ENCODE measurements at regions not wholly inside any gene's neighbourhood (a gene's known extent, or its start where the extent isn't known, plus 50 kb on each side); places are given as distances from the start of the nearest gene placed in this dataset.
"Not testable (repeated sequence)": the region's sequence is repeated elsewhere in the genome, so short reads cannot be mapped to it uniquely, and the experiment has no call there.

DNA sequence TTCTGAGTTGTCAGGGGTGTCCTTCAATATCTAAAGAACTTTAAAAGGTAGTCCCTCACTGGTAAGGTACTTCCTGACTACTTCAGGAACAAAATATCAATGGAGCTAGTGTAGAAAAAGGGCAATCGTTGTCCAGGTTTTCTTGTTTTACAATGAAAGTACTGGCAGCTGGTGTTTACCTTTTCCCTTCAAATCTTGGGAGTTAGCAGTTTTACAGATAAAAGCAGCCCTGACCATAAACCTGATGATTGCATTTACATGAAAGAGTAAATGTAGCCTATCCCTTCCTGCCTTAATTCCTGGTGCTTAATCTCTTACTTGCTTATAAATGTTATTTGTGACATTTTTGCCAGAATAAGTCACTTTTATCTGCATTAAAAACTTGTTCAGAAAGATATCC, 559.9 kb upstream of the ARPP21 start:
- intact Hi-C loops (cut with micrococcal nuclease): no loop called here
- Mint-ChIP-seq H3K36me3 (no peaks in the 10 kb centered on the region), H3K4me1 (ENCODE audit: low read depth) (no peaks in the 10 kb centered on the region), H3K27me3 (no peaks in the 10 kb centered on the region), H3K4me3 (no peak overlapping the region), H3K9me3 (no peaks in the 10 kb centered on the region), H3K27ac (no peak overlapping the region)
- ChIA-PET CTCF (no interaction called here), POLR2A (no interaction called here)
- DNase-seq: no peak

GRCh38 chr3:35081899-35082298, 557.4 kb upstream of the ARPP21 start:
- POLR2A ChIA-PET: no interaction called here
- no peaks in the 10 kb centered on the region for H3K9me3 Mint-ChIP-seq

GRCh38 chr3:35088943-35089342, 550.4 kb upstream of the ARPP21 start:
- no peak for DNase-seq
- no peaks in the 10 kb centered on the region for H3K4me1 Mint-ChIP-seq (ENCODE audit: low read depth)
- POLR2A ChIA-PET: no interaction called here
- peaks cover 36% of the 10 kb centered on the region for H3K9me3 Mint-ChIP-seq
- H3K27me3 Mint-ChIP-seq: no peaks in the 10 kb centered on the region
- CTCF ChIA-PET: no interaction called here
- no peak overlapping the region for H3K4me3 Mint-ChIP-seq
- H3K36me3 Mint-ChIP-seq: no peaks in the 10 kb centered on the region
- intact Hi-C loops (cut with micrococcal nuclease): no loop called here
- H3K27ac Mint-ChIP-seq: no peak overlapping the region

More at GRCh38 chr3:35081899-35082298, 557.4 kb upstream of the ARPP21 start:
- Mint-ChIP-seq H3K27ac (no peak overlapping the region), H3K4me1 (ENCODE audit: low read depth) (no peaks in the 10 kb centered on the region), H3K27me3 (no peaks in the 10 kb centered on the region), H3K36me3 (no peaks in the 10 kb centered on the region), H3K4me3 (no peak overlapping the region)
- intact Hi-C loops (cut with micrococcal nuclease): no loop called here
- CTCF ChIA-PET: no interaction called here
- no peak for DNase-seq

GRCh38 chr3:35114686-35115085, 524.6 kb upstream of the ARPP21 start:
- no peak overlapping the region for H3K27ac Mint-ChIP-seq
- ChIA-PET POLR2A (no interaction called here), CTCF (no interaction called here)
- H3K4me1 Mint-ChIP-seq (ENCODE audit: low read depth): no peaks in the 10 kb centered on the region
- intact Hi-C loops (cut with micrococcal nuclease): no loop called here
- H3K36me3 Mint-ChIP-seq: no peaks in the 10 kb centered on the region
- no peak for DNase-seq
- H3K27me3 Mint-ChIP-seq: no peaks in the 10 kb centered on the region
- H3K4me3 Mint-ChIP-seq: no peak overlapping the region
- H3K9me3 Mint-ChIP-seq: peaks cover 7% of the 10 kb centered on the region

DNA sequence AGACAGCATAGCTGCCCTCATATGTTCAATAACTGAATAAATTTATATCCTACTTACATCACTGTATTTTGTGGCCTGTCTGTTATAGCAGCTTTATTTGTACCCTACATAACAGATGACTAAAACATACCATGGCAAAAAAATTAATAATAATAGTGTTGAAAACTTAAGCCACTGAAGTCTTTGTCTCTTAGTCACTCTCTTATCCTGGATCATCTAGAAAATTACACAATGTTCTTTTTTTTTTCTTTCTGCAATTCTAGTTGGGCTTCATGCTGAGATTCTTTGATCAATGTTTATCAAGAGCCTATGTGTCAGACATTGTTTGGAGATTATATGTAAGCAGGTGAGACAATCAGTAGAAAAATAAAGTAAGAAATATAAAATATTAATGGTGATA, 519.3 kb upstream of the ARPP21 start:
- H3K27me3 Mint-ChIP-seq: no peaks in the 10 kb centered on the region
- H3K27ac Mint-ChIP-seq: no peak overlapping the region
- H3K4me3 Mint-ChIP-seq: no peak overlapping the region
- H3K9me3 Mint-ChIP-seq: peaks cover 5% of the 10 kb centered on the region
- intact Hi-C loops (cut with micrococcal nuclease): no loop called here
- no peak for DNase-seq
- POLR2A ChIA-PET: no interaction called here
- H3K36me3 Mint-ChIP-seq: no peaks in the 10 kb centered on the region
- CTCF ChIA-PET: no interaction called here
- no peaks in the 10 kb centered on the region for H3K4me1 Mint-ChIP-seq (ENCODE audit: low read depth)

GRCh38 chr3:35137612-35138011, 501.7 kb upstream of the ARPP21 start:
- H3K4me3 Mint-ChIP-seq: no peak overlapping the region
- CTCF ChIA-PET: no interaction called here
- H3K4me1 Mint-ChIP-seq (ENCODE audit: low read depth): no peaks in the 10 kb centered on the region
- peaks cover 8% of the 10 kb centered on the region for H3K9me3 Mint-ChIP-seq
- DNase-seq: no peak
- no peaks in the 10 kb centered on the region for H3K27me3 Mint-ChIP-seq
- intact Hi-C loops (cut with micrococcal nuclease): no loop called here
- POLR2A ChIA-PET: no interaction called here
- no peaks in the 10 kb centered on the region for H3K36me3 Mint-ChIP-seq
- H3K27ac Mint-ChIP-seq: no peak overlapping the region

DNA sequence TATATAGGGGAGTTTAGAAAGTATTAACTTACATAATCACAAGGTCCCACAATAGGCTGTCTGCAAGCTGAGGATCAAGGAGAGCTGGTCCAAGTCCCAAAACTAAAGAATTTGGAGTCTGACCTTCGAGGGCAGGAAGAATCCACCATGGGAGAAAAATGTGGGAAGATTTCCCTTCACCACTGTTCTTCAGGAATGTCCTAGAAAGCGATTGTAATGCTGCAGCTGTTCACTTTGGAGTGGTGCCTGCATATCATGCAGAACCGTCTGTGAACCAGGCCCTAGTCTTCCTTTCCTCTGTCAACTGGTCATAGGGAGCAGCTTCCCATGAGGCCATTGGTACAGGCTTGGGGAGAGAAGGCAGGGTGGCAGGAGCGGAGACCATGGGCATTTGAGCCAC, 497.9 kb upstream of the ARPP21 start:
- Mint-ChIP-seq H3K4me3 (no peak overlapping the region), H3K4me1 (ENCODE audit: low read depth) (no peaks in the 10 kb centered on the region), H3K27me3 (no peaks in the 10 kb centered on the region), H3K27ac (no peak overlapping the region), H3K36me3 (no peaks in the 10 kb centered on the region), H3K9me3 (peaks cover 11% of the 10 kb centered on the region)
- ChIA-PET POLR2A (no interaction called here), CTCF (no interaction called here)
- intact Hi-C loops (cut with micrococcal nuclease): no loop called here
- DNase-seq: no peak

- H3K27ac Mint-ChIP-seq: no peak overlapping the region
- ChIA-PET CTCF (no interaction called here), POLR2A (no interaction called here)
- no peak for DNase-seq
- no peaks in the 10 kb centered on the region for H3K4me1 Mint-ChIP-seq (ENCODE audit: low read depth)
- no peaks in the 10 kb centered on the region for H3K36me3 Mint-ChIP-seq
- H3K9me3 Mint-ChIP-seq: peaks cover 20% of the 10 kb centered on the region
- intact Hi-C loops (cut with micrococcal nuclease): no loop called here
- no peak overlapping the region for H3K4me3 Mint-ChIP-seq
- no peaks in the 10 kb centered on the region for H3K27me3 Mint-ChIP-seq
Measured at GRCh38 chr3:35144011-35144410, 495.3 kb upstream of the ARPP21 start.

GRCh38 chr3:35146256-35147035, 492.9 kb upstream of the ARPP21 start:
- H3K36me3 Mint-ChIP-seq; H3K4me3 Mint-ChIP-seq; POLR2A ChIA-PET; H3K27me3 Mint-ChIP-seq; CTCF ChIA-PET; intact Hi-C loops (cut with micrococcal nuclease); H3K27ac Mint-ChIP-seq; H3K4me1 Mint-ChIP-seq (ENCODE audit: low read depth); DNase-seq: not testable (repeated sequence)
- peaks cover 24% of the 10 kb centered on the region for H3K9me3 Mint-ChIP-seq

DNA sequence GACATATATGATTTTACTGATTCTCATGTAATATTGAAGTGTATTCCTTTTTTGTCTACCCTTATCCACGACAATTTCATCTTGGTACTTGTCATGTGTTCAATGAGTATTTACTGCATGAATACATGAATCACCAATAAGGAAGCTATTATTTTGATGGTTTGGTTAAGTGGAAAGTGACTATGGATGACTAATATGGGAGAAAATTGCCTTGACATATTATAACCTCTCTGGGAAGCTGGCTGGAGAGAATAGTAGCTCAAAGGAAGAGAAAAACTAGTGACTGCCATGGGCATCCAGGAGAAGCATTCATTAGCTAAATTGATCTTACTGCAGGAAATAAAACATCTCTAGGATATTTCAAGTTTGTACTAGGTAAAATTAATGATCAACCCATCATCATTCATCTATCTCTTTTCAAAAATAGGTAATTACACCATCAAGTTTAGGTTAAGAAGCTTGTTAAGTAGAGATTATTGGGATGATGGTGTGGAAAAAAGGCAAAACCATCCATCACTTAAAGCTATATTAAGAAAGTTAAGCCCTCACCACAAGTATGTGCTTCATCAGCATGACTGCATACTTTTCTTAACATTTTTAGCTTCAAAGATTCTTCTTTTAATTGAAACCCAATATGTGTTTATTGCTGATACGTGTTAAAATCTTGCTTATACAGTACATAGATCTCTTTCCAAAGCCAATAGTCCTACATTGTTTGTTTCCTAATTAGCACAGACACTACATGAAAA, 455.2 kb upstream of the ARPP21 start:
- intact Hi-C loops (cut with micrococcal nuclease): no loop called here
- Mint-ChIP-seq H3K4me1 (ENCODE audit: low read depth) (no peaks in the 10 kb centered on the region), H3K27me3 (no peaks in the 10 kb centered on the region), H3K36me3 (peaks cover 3% of the 10 kb centered on the region), H3K4me3 (no peak overlapping the region), H3K9me3 (peaks cover 18% of the 10 kb centered on the region), H3K27ac (no peak overlapping the region)
- no peak for DNase-seq
- ChIA-PET CTCF (no interaction called here), POLR2A (no interaction called here)

DNA sequence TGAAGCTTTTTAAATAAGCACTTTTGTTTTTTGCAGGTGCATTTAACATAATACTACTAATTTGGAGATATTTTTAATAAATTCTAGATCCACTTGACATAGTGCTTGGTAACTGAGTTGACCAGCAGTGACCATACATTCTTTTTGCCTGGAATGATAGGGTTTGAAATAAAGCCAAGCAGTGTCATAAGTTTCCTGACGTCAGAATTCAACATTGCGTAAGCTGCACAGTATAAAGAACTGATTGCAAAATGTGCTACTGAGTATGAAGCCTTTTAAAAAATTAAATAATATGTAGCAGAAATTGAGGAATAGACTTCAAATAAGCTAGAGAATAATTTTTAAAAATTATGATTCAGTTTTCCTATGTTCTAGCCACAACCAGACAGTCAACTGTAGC, 454.6 kb upstream of the ARPP21 start:
- ChIA-PET POLR2A (no interaction called here), CTCF (no interaction called here)
- H3K27ac Mint-ChIP-seq: no peak overlapping the region
- no peak overlapping the region for H3K4me3 Mint-ChIP-seq
- H3K9me3 Mint-ChIP-seq: peaks cover 18% of the 10 kb centered on the region
- H3K4me1 Mint-ChIP-seq (ENCODE audit: low read depth): no peaks in the 10 kb centered on the region
- no peaks in the 10 kb centered on the region for H3K27me3 Mint-ChIP-seq
- H3K36me3 Mint-ChIP-seq: peaks cover 3% of the 10 kb centered on the region
- DNase-seq: no peak
- intact Hi-C loops (cut with micrococcal nuclease): no loop called here

DNA sequence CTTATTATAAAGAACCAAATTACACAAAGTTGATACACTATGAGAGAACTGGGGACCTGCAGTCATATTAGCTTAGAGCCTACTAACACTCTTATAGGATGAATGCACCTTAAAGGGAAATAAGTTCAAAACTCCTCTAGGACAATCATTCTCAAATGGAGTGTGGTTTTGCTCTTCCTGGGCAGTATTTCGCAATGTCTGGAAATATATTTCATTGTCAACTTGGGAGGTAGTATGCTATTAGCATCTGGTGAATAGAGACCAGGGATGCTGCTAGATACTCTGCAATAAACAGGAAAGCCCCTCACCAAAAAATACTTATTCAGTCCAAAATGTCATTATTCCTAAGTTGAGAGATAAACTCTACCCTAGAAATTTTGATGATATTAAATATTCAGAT, 451.4 kb upstream of the ARPP21 start:
- intact Hi-C loops (cut with micrococcal nuclease): no loop called here
- peaks cover 14% of the 10 kb centered on the region for H3K9me3 Mint-ChIP-seq

DNA sequence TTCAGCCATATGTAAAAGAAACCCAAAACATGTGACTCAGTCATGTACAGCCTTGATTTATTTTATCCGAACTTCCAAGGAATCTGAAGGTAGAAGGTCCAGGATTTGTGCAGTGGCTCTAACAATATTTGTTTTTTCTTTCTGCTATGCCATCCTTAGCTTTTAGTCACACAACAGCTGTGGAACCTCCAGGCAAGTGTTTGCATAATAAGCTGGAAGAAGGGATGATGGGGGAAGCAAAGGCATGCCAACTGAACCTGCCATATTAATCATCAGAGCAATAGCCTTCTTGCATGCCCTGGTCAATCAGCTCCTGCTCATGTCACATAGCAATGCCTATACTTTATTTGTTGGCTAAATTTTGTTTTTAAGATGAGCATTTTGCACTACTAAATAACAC, 444.7 kb upstream of the ARPP21 start:
- Mint-ChIP-seq H3K4me1 (ENCODE audit: low read depth) (no peaks in the 10 kb centered on the region), H3K9me3 (peaks cover 7% of the 10 kb centered on the region), H3K27me3 (no peaks in the 10 kb centered on the region), H3K36me3 (no peaks in the 10 kb centered on the region), H3K27ac (no peak overlapping the region), H3K4me3 (no peak overlapping the region)
- no peak for DNase-seq
- CTCF ChIA-PET: interaction anchor here (0.7 kb wide), 1 partner anchor 378 kb away, joined by 4 read pairs; no protein-coding TSS in a partner anchor
- POLR2A ChIA-PET: no interaction called here
- intact Hi-C loops (cut with micrococcal nuclease): no loop called here

More for the DNA sequence above, 451.4 kb upstream of the ARPP21 start:
- POLR2A ChIA-PET: no interaction called here
- H3K36me3 Mint-ChIP-seq: no peaks in the 10 kb centered on the region
- no peak for DNase-seq
- H3K4me3 Mint-ChIP-seq: no peak overlapping the region
- H3K27me3 Mint-ChIP-seq: no peaks in the 10 kb centered on the region
- H3K4me1 Mint-ChIP-seq (ENCODE audit: low read depth): no peaks in the 10 kb centered on the region
- CTCF ChIA-PET: no interaction called here
- H3K27ac Mint-ChIP-seq: no peak overlapping the region

All from activated CD4-positive, alpha-beta memory T cell treated with anti-CD3 and anti-CD28 coated beads for 36 hours (primary cell).